ENCODE measurements at regions not wholly inside any gene's neighbourhood (a gene's known extent, or its start where the extent isn't known, plus 50 kb on each side); places are given as distances from the start of the nearest gene placed in this dataset.
A peak's percentile ranks its signal among the peaks of the same experiment; 100 is the strongest.

DNA sequence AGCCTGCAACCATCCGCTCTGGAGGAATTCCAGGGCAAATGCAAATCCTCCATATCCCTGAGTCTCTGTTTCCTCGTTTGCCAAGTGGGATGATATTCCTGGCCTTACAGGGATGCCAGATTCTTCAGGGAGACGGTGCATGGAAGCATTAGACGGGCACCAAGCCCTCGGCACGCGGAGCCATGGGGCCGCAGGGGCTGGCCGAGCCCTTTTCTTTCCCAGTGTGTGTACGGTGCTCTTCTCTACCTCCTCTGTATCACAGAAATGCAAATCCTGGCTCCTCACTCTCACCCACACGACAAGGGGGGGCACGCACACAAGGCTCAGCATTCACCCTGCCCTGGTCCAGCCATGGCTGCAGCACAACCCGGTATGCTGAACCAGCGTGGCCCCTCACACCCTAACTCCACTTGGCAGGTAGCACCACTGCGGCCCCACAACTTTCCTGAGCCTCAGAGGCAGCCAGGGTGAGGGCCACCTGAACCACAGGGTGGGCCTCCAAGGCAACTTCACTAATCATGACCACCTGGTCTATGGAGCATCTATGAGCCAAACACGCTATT is 64.1 kb upstream of the SALL3 start:
- Histone ChIP-seq H3K23ac (ENCODE audit: low read depth, low read length, poor library complexity) (peak overlapping the region; percentile 35), H4K8ac (ENCODE audit: low read depth, low read length) (peak overlapping the region; percentile 45), H3K79me1 (ENCODE audit: low read depth, low read length) (no peaks in the 10 kb centered on the region), H2BK5ac (ENCODE audit: low read length) (peak overlapping the region; percentile 24), H2AFZ (ENCODE audit: low read length) (no peak overlapping the region), H2AK5ac (ENCODE audit: low read depth, low read length) (no peak overlapping the region), H4K91ac (ENCODE audit: low read depth, low read length, poor library complexity) (no peak overlapping the region), H2BK15ac (ENCODE audit: low read length) (peak overlapping the region; percentile 47), H3K27ac (replicated peaks; ENCODE audit: low read length) (no peak overlapping the region), H3K36me3 (replicated peaks in 1 of 2; ENCODE audit: control insufficient read depth in 2 of 2, insufficient read depth in 2 of 2, low read length in 2 of 2) (no peaks in the 10 kb centered on the region), H3K9ac (ENCODE audit: low read depth, low read length, poor library complexity) (peak overlapping the region; percentile 66), H3K4me3 (ENCODE audit: low read length in 2 of 2) (no peak overlapping the region), H2BK120ac (ENCODE audit: low read depth, low read length) (no peak overlapping the region), H3K4me2 (ENCODE audit: insufficient read depth, low read length, poor library complexity, severe bottlenecking) (no peak overlapping the region), H3K4ac (ENCODE audit: low read length) (no peak overlapping the region), H3K14ac (ENCODE audit: low read length) (peak overlapping the region; percentile 71), H3K27me3 (ENCODE audit: control insufficient read depth in 3 of 3, insufficient read depth in 3 of 3, low read depth in 1 of 3, low read length in 3 of 3) (no peaks in the 10 kb centered on the region), H3K18ac (ENCODE audit: low read length) (peak overlapping the region; percentile 83), H3K9me3 (replicated peaks in 1 of 2; ENCODE audit: control insufficient read depth in 2 of 2, insufficient read depth in 1 of 2, low read depth in 1 of 2, low read length in 2 of 2) (no peaks in the 10 kb centered on the region), H2BK12ac (ENCODE audit: low read length) (no peak overlapping the region), H3K4me1 (ENCODE audit: control insufficient read depth in 2 of 2, insufficient read depth in 1 of 2, low read depth in 1 of 2, low read length in 2 of 2) (no peaks in the 10 kb centered on the region)
- DNase-seq (ENCODE audit: low spot score) = no peak
- WGBS, 2 donors (ENCODE audit: extremely low coverage in 2 of 2, insufficient read length in 2 of 2, insufficient replicate concordance in 1 of 2) = no CpG with 5 or more reads among the region's 16 CpGs

GRCh38 chr18:78918707-78919106 is 60.9 kb upstream of the SALL3 start:
- Histone ChIP-seq H3K4ac (ENCODE audit: low read length) (no peak overlapping the region), H3K23ac (ENCODE audit: low read depth, low read length, poor library complexity) (no peak overlapping the region), H2BK120ac (ENCODE audit: low read depth, low read length) (no peak overlapping the region), H2AK5ac (ENCODE audit: low read depth, low read length) (peak overlapping the region; percentile 67), H3K79me1 (ENCODE audit: low read depth, low read length) (no peaks in the 10 kb centered on the region), H3K9me3 (replicated peaks in 1 of 2; ENCODE audit: control insufficient read depth in 2 of 2, insufficient read depth in 1 of 2, low read depth in 1 of 2, low read length in 2 of 2) (peaks cover 0 to 3% of the 10 kb centered on the region in 2 donors), H4K8ac (ENCODE audit: low read depth, low read length) (no peak overlapping the region), H3K27me3 (ENCODE audit: control insufficient read depth in 3 of 3, insufficient read depth in 3 of 3, low read depth in 1 of 3, low read length in 3 of 3) (peaks cover 0 to 2% (median 0%) of the 10 kb centered on the region in 3 experiments), H3K4me3 (ENCODE audit: low read length in 2 of 2) (no peak overlapping the region), H3K4me1 (ENCODE audit: control insufficient read depth in 2 of 2, insufficient read depth in 1 of 2, low read depth in 1 of 2, low read length in 2 of 2) (no peaks in the 10 kb centered on the region), H3K9ac (ENCODE audit: low read depth, low read length, poor library complexity) (no peak overlapping the region), H2AFZ (ENCODE audit: low read length) (no peak overlapping the region), H3K18ac (ENCODE audit: low read length) (no peak overlapping the region), H3K27ac (replicated peaks; ENCODE audit: low read length) (no peak overlapping the region), H3K14ac (ENCODE audit: low read length) (peak overlapping the region; percentile 31), H2BK12ac (ENCODE audit: low read length) (no peak overlapping the region), H2BK15ac (ENCODE audit: low read length) (no peak overlapping the region), H2BK5ac (ENCODE audit: low read length) (no peak overlapping the region), H3K4me2 (ENCODE audit: insufficient read depth, low read length, poor library complexity, severe bottlenecking) (no peak overlapping the region), H4K91ac (ENCODE audit: low read depth, low read length, poor library complexity) (no peak overlapping the region), H3K36me3 (replicated peaks in 1 of 2; ENCODE audit: control insufficient read depth in 2 of 2, insufficient read depth in 2 of 2, low read length in 2 of 2) (no peaks in the 10 kb centered on the region)
- no CpG with 5 or more reads among the region's 8 CpGs for WGBS, 2 donors (ENCODE audit: extremely low coverage in 2 of 2, insufficient read length in 2 of 2, insufficient replicate concordance in 1 of 2)
- no peak for DNase-seq (ENCODE audit: low spot score)

GRCh38 chr18:78919956-78920355 is 59.7 kb upstream of the SALL3 start:
- Histone ChIP-seq H3K4me3 (ENCODE audit: low read length in 2 of 2) (no peak overlapping the region), H2AFZ (ENCODE audit: low read length) (no peak overlapping the region), H3K14ac (ENCODE audit: low read length) (no peak overlapping the region), H4K91ac (ENCODE audit: low read depth, low read length, poor library complexity) (no peak overlapping the region), H2AK5ac (ENCODE audit: low read depth, low read length) (no peak overlapping the region), H2BK12ac (ENCODE audit: low read length) (no peak overlapping the region), H2BK120ac (ENCODE audit: low read depth, low read length) (no peak overlapping the region), H4K8ac (ENCODE audit: low read depth, low read length) (no peak overlapping the region), H3K18ac (ENCODE audit: low read length) (no peak overlapping the region), H2BK5ac (ENCODE audit: low read length) (no peak overlapping the region), H3K79me1 (ENCODE audit: low read depth, low read length) (no peaks in the 10 kb centered on the region), H3K9me3 (replicated peaks in 1 of 2; ENCODE audit: control insufficient read depth in 2 of 2, insufficient read depth in 1 of 2, low read depth in 1 of 2, low read length in 2 of 2) (peaks cover 0 to 3% of the 10 kb centered on the region in 2 donors), H3K36me3 (replicated peaks in 1 of 2; ENCODE audit: control insufficient read depth in 2 of 2, insufficient read depth in 2 of 2, low read length in 2 of 2) (no peaks in the 10 kb centered on the region), H3K27ac (replicated peaks; ENCODE audit: low read length) (no peak overlapping the region), H3K4me2 (ENCODE audit: insufficient read depth, low read length, poor library complexity, severe bottlenecking) (no peak overlapping the region), H3K23ac (ENCODE audit: low read depth, low read length, poor library complexity) (no peak overlapping the region), H2BK15ac (ENCODE audit: low read length) (no peak overlapping the region), H3K9ac (ENCODE audit: low read depth, low read length, poor library complexity) (no peak overlapping the region), H3K4me1 (ENCODE audit: control insufficient read depth in 2 of 2, insufficient read depth in 1 of 2, low read depth in 1 of 2, low read length in 2 of 2) (no peaks in the 10 kb centered on the region), H3K4ac (ENCODE audit: low read length) (no peak overlapping the region), H3K27me3 (ENCODE audit: control insufficient read depth in 3 of 3, insufficient read depth in 3 of 3, low read depth in 1 of 3, low read length in 3 of 3) (peaks cover 0 to 2% (median 0%) of the 10 kb centered on the region in 3 experiments)
- no peak for DNase-seq (ENCODE audit: low spot score)
- no CpG with 5 or more reads among the region's 5 CpGs for WGBS, 2 donors (ENCODE audit: extremely low coverage in 2 of 2, insufficient read length in 2 of 2, insufficient replicate concordance in 1 of 2)

GRCh38 chr18:78920456-78921138 is 59.0 kb upstream of the SALL3 start:
- Histone ChIP-seq H3K79me1 (ENCODE audit: low read depth, low read length) (no peaks in the 10 kb centered on the region), H2AK5ac (ENCODE audit: low read depth, low read length) (no peak overlapping the region), H2BK5ac (ENCODE audit: low read length) (no peak overlapping the region), H3K23ac (ENCODE audit: low read depth, low read length, poor library complexity) (no peak overlapping the region), H3K36me3 (replicated peaks in 1 of 2; ENCODE audit: control insufficient read depth in 2 of 2, insufficient read depth in 2 of 2, low read length in 2 of 2) (no peaks in the 10 kb centered on the region), H3K4me1 (ENCODE audit: control insufficient read depth in 2 of 2, insufficient read depth in 1 of 2, low read depth in 1 of 2, low read length in 2 of 2) (no peaks in the 10 kb centered on the region), H4K91ac (ENCODE audit: low read depth, low read length, poor library complexity) (no peak overlapping the region), H2BK120ac (ENCODE audit: low read depth, low read length) (no peak overlapping the region), H3K14ac (ENCODE audit: low read length) (peak overlapping the region; percentile 28), H3K4me3 (ENCODE audit: low read length in 2 of 2) (peak overlapping the region in 1 of 2 donors; percentile 31), H3K4me2 (ENCODE audit: insufficient read depth, low read length, poor library complexity, severe bottlenecking) (no peak overlapping the region), H3K9ac (ENCODE audit: low read depth, low read length, poor library complexity) (no peak overlapping the region), H4K8ac (ENCODE audit: low read depth, low read length) (no peak overlapping the region), H3K18ac (ENCODE audit: low read length) (no peak overlapping the region), H2BK12ac (ENCODE audit: low read length) (no peak overlapping the region), H3K27ac (replicated peaks; ENCODE audit: low read length) (no peak overlapping the region), H3K9me3 (replicated peaks in 1 of 2; ENCODE audit: control insufficient read depth in 2 of 2, insufficient read depth in 1 of 2, low read depth in 1 of 2, low read length in 2 of 2) (peaks cover 0 to 4% of the 10 kb centered on the region in 2 donors), H2BK15ac (ENCODE audit: low read length) (no peak overlapping the region), H3K27me3 (ENCODE audit: control insufficient read depth in 3 of 3, insufficient read depth in 3 of 3, low read depth in 1 of 3, low read length in 3 of 3) (peaks cover 0 to 2% (median 0%) of the 10 kb centered on the region in 3 experiments), H3K4ac (ENCODE audit: low read length) (no peak overlapping the region), H2AFZ (ENCODE audit: low read length) (no peak overlapping the region)
- DNase-seq (ENCODE audit: low spot score) = no peak
- WGBS, 2 donors (ENCODE audit: extremely low coverage in 2 of 2, insufficient read length in 2 of 2, insufficient replicate concordance in 1 of 2) = no CpG with 5 or more reads among the region's 17 CpGs

Data from neuronal stem cell (in vitro differentiated cells).